H9 (cell line): ENCODE measurements at regions not wholly inside any gene's neighbourhood (a gene's known extent, or its start where the extent isn't known, plus 50 kb on each side); places are given as distances from the start of the nearest gene placed in this dataset.

Experiments
- DNase-seq: peaks from one replicate; pipeline ENCODE4 v3.0.0-alpha.2; 2017
- H2AFZ ChIP-seq: one replicate; pipeline ENCODE4 v1.6.1; 2013; ENCODE audit warnings: mild to moderate bottlenecking, low read length, control low read depth, moderate library complexity
- H2AK5ac ChIP-seq: 2 replicates; pipeline ENCODE4 v1.6.1; 2013; ENCODE audit warnings: low read length, control low read depth, mixed read lengths; ENCODE audit not compliant: insufficient read length
- H2BK120ac ChIP-seq: one replicate; pipeline ENCODE4 v1.6.1; 2013; ENCODE audit warnings: low read depth, mild to moderate bottlenecking, low read length, control low read depth, inconsistent platforms; ENCODE audit not compliant: poor library complexity, severe bottlenecking
- H2BK12ac ChIP-seq: 2 replicates; pipeline ENCODE4 v1.6.1; 2013; ENCODE audit warnings: low read length, control low read depth, mixed read lengths, low read depth; ENCODE audit not compliant: insufficient read length
- H2BK15ac ChIP-seq: 2 replicates; pipeline ENCODE4 v1.6.1; 2013; ENCODE audit warnings: low read depth, low read length, control low read depth
- H2BK20ac ChIP-seq: one replicate; pipeline ENCODE4 v1.6.1; 2013; ENCODE audit warnings: low read depth, mild to moderate bottlenecking, low read length, control low read depth, inconsistent platforms; ENCODE audit not compliant: poor library complexity, severe bottlenecking
- H2BK5ac ChIP-seq: 2 replicates; pipeline ENCODE4 v1.6.1; 2013; ENCODE audit warnings: low read length, control low read depth, mixed read lengths; ENCODE audit not compliant: insufficient read length
- H3K14ac ChIP-seq: 2 replicates; pipeline ENCODE4 v1.6.1; 2013; ENCODE audit warnings: low read length, control low read depth; ENCODE audit not compliant: insufficient read depth
- H3K18ac ChIP-seq: 2 replicates; pipeline ENCODE4 v1.6.1; 2013; ENCODE audit warnings: low read depth, mild to moderate bottlenecking, mixed read lengths, low read length, control low read depth; ENCODE audit not compliant: insufficient read length
- H3K23ac ChIP-seq: 2 replicates; pipeline ENCODE4 v1.6.1; 2013; ENCODE audit warnings: low read length, control low read depth, mixed read lengths, low read depth; ENCODE audit not compliant: insufficient read length
- H3K23me2 ChIP-seq: 2 replicates; pipeline ENCODE4 v1.6.1; 2013; ENCODE audit warnings: low read depth, mild to moderate bottlenecking, mixed read lengths, low read length, control low read depth; ENCODE audit not compliant: insufficient read length, poor library complexity, severe bottlenecking
- H3K27ac ChIP-seq: 2 replicates; pipeline ENCODE4 v1.5.1; 2013; ENCODE audit warnings: low read length, control low read depth, mixed read lengths, low read depth; ENCODE audit not compliant: insufficient read length
- H3K27me3 ChIP-seq: 2 replicates; pipeline ENCODE4 v1.6.1; 2013; ENCODE audit warnings: low read length, control low read depth, inconsistent platforms; ENCODE audit not compliant: insufficient read depth
- H3K4ac ChIP-seq: 2 replicates; pipeline ENCODE4 v1.6.1; 2013; ENCODE audit warnings: low read depth, mild to moderate bottlenecking, control low read depth, inconsistent platforms, low read length, moderate library complexity
- H3K4me1 ChIP-seq: 2 replicates; pipeline ENCODE4 v1.6.1; 2013; ENCODE audit warnings: low read length, control low read depth, inconsistent platforms; ENCODE audit not compliant: insufficient read depth
- H3K4me2 ChIP-seq: 2 replicates; pipeline ENCODE4 v1.6.1; 2013; ENCODE audit warnings: low read length, control low read depth, mixed read lengths; ENCODE audit not compliant: insufficient read length, insufficient read depth
- H3K56ac ChIP-seq: 2 replicates; pipeline ENCODE4 v1.6.1; 2013; ENCODE audit warnings: low read depth, mild to moderate bottlenecking, mixed read lengths, low read length, control low read depth; ENCODE audit not compliant: insufficient read length
- H3K79me1 ChIP-seq: 2 replicates; pipeline ENCODE4 v1.6.1; 2013; ENCODE audit warnings: low read depth, mild to moderate bottlenecking, moderate library complexity, low read length, control low read depth, inconsistent platforms; ENCODE audit not compliant: insufficient read depth, poor library complexity, severe bottlenecking
- H3K79me2 ChIP-seq: 2 replicates; pipeline ENCODE4 v1.6.1; 2013; ENCODE audit warnings: low read length, control low read depth, inconsistent platforms; ENCODE audit not compliant: insufficient read depth
- H3K9ac ChIP-seq: 2 replicates; pipeline ENCODE4 v1.6.1; 2013; ENCODE audit warnings: low read length, control low read depth, mixed read lengths; ENCODE audit not compliant: insufficient read length; ENCODE audit errors: extremely low read depth
- H3K9me3 ChIP-seq: one replicate; pipeline ENCODE4 v1.6.1; 2013; ENCODE audit warnings: low read depth, low read length, inconsistent platforms; ENCODE audit not compliant: control insufficient read depth
- H3T11ph ChIP-seq: one replicate; pipeline ENCODE4 v1.6.1; 2013; ENCODE audit warnings: mild to moderate bottlenecking, low read length, control low read depth, inconsistent platforms
- H4K20me1 ChIP-seq: one replicate; pipeline ENCODE4 v1.6.1; 2013; ENCODE audit not compliant: control insufficient read depth, insufficient read length, insufficient read depth
- H4K5ac ChIP-seq: 2 replicates; pipeline ENCODE4 v1.6.1; 2013; ENCODE audit warnings: low read depth, mild to moderate bottlenecking, mixed read lengths, low read length, control low read depth; ENCODE audit not compliant: insufficient read length
- H4K8ac ChIP-seq: replicated peaks from 2 replicates; pipeline ENCODE4 v1.6.1; 2013; ENCODE audit warnings: low read length, control low read depth, mixed read lengths, low read depth; ENCODE audit not compliant: insufficient read length
- H4K91ac ChIP-seq: 2 replicates; pipeline ENCODE4 v1.6.1; 2013; ENCODE audit warnings: low read depth, mild to moderate bottlenecking, moderate library complexity, mixed read lengths, low read length, control low read depth; ENCODE audit not compliant: insufficient read length
- H3K27ac Mint-ChIP-seq, 3 experiments: 2 replicates in 2 of 3; 3 replicates in 1 of 3; pipeline ENCODE4 v1.8.0; 2020 to 2021; ENCODE audit warnings: mixed read lengths in 3 of 3, mild to moderate bottlenecking in 1 of 3, moderate library complexity in 1 of 3
- H3K27me3 Mint-ChIP-seq: 2 replicates; pipeline ENCODE4 v1.8.0; 2021; ENCODE audit warnings: low read depth, mild to moderate bottlenecking, moderate library complexity, mixed read lengths
- H3K36me3 Mint-ChIP-seq, 3 experiments: 2 replicates in 2 of 3; 3 replicates in 1 of 3; pipeline ENCODE4 v1.8.0; 2020 to 2021; ENCODE audit warnings: low read depth in 3 of 3, mixed read lengths in 3 of 3; ENCODE audit not compliant: insufficient read depth in 1 of 3
- H3K4me1 Mint-ChIP-seq, 2 experiments: 2 replicates each; pipeline ENCODE4 v1.8.0; 2020; ENCODE audit warnings: mixed read lengths in 2 of 2
- H3K4me3 Mint-ChIP-seq, 2 experiments: 2 replicates in 1 of 2; 3 replicates in 1 of 2; pipeline ENCODE4 v1.8.0; 2020 to 2021; ENCODE audit warnings: mild to moderate bottlenecking in 2 of 2, mixed read lengths in 2 of 2, moderate library complexity in 1 of 2
- H3K9me3 Mint-ChIP-seq, 2 experiments: 2 replicates in 1 of 2; 3 replicates in 1 of 2; pipeline ENCODE4 v1.8.0; 2020; ENCODE audit warnings: mild to moderate bottlenecking in 2 of 2, mixed read lengths in 2 of 2, moderate library complexity in 1 of 2
- WGBS: extraction: QIAGEN DNeasy Blood & Tissue Kit; methylation state at CpG from one replicate; pipeline ENCODE4 v1.1.7; 2013; ENCODE audit warnings: missing lambda C conversion rate, low lambda C conversion rate, mixed read lengths; ENCODE audit not compliant: insufficient read length; ENCODE audit errors: extremely low coverage; 5-methylcytosine and 5-hydroxymethylcytosine counted together
- TF ChIP-seq, protein P1 (sequence below): fragments of 200-600 bp; sonication (generic); conservative IDR thresholded peaks from 3 replicates; pipeline ENCODE4 v1.8.0; 2021; ENCODE audit warnings: antibody characterized with exemption, mild to moderate bottlenecking

DNA sequence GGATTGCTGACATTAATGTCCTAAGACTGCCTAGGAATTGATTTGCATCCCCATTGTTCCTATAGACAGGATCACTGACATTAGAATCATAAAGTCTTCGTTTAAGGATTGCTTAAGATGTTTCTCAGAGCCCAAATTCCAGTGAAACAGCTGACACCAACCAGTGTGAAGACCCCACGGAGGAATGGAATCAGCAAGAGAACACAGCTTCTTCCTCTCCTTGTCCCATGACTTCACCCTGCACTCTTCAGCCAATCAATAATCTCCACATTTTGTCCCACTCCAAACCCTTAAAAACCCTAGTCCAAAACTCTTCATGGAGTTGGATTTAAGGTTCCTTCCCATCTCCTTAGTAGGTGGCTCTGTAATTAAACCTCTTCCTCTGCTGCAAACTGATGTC, 157.0 kb upstream of the NDUFV2 start:
- Histone ChIP-seq H3K9ac (no peak overlapping the region), H2BK5ac (no peak overlapping the region), H3K23me2 (no peaks in the 10 kb centered on the region), H2AFZ (no peak overlapping the region), H3K27ac (no peak overlapping the region), H4K91ac (no peak overlapping the region), H2BK15ac (no peak overlapping the region), H3K18ac (no peak overlapping the region), H2BK20ac (no peak overlapping the region), H3K23ac (no peak overlapping the region), H3K4me2 (no peak overlapping the region), H3K79me1 (no peaks in the 10 kb centered on the region), H3T11ph (no peak overlapping the region), H4K20me1 (no peaks in the 10 kb centered on the region), H2BK12ac (no peak overlapping the region), H2BK120ac (no peak overlapping the region), H3K9me3 (no peaks in the 10 kb centered on the region), H3K4ac (no peak overlapping the region), H4K5ac (no peak overlapping the region), H3K14ac (no peak overlapping the region), H3K4me1 (peaks cover 9% of the 10 kb centered on the region; the same call in 1 of the 2 replicates), H4K8ac (no peak overlapping the region), H2AK5ac (no peak overlapping the region), H3K56ac (no peak overlapping the region), H3K79me2 (no peaks in the 10 kb centered on the region), H3K27me3 (no peaks in the 10 kb centered on the region)
- H3K27ac Mint-ChIP-seq = no peak overlapping the region
- peaks cover 6% of the 10 kb centered on the region for H3K27me3 Mint-ChIP-seq
- peaks cover 3 to 11% (median 3%) of the 10 kb centered on the region in 3 experiments; a peak in 5 of 7 replicates for H3K36me3 Mint-ChIP-seq
- WGBS = no CpG with 5 or more reads among the region's 2 CpGs
- DNase-seq = no peak
- H3K9me3 Mint-ChIP-seq = peaks cover 8 to 10% of the 10 kb centered on the region in 2 experiments
- no peak overlapping the region for H3K4me3 Mint-ChIP-seq
- peaks cover 74 to 77% of the 10 kb centered on the region in 2 experiments for H3K4me1 Mint-ChIP-seq
- TF ChIP-seq, protein P1, sequence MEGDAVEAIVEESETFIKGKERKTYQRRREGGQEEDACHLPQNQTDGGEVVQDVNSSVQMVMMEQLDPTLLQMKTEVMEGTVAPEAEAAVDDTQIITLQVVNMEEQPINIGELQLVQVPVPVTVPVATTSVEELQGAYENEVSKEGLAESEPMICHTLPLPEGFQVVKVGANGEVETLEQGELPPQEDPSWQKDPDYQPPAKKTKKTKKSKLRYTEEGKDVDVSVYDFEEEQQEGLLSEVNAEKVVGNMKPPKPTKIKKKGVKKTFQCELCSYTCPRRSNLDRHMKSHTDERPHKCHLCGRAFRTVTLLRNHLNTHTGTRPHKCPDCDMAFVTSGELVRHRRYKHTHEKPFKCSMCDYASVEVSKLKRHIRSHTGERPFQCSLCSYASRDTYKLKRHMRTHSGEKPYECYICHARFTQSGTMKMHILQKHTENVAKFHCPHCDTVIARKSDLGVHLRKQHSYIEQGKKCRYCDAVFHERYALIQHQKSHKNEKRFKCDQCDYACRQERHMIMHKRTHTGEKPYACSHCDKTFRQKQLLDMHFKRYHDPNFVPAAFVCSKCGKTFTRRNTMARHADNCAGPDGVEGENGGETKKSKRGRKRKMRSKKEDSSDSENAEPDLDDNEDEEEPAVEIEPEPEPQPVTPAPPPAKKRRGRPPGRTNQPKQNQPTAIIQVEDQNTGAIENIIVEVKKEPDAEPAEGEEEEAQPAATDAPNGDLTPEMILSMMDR = no peak
